Spleen (tissue), 7 donors: ENCODE measurements at regions not wholly inside any gene's neighbourhood (a gene's known extent, or its start where the extent isn't known, plus 50 kb on each side); places are given as distances from the start of the nearest gene placed in this dataset.

Experiments used
- POLR2A ChIP-seq, 3 donors: fragments of 450-650 bp; IDR thresholded peaks; one replicate each; pipeline ENCODE4 v1.5.1; 2017; ENCODE audit warnings: antibody characterized with exemption in 3 of 3, mild to moderate bottlenecking in 1 of 3
- POLR2AphosphoS5 ChIP-seq, 3 donors: sonication (generic); formaldehyde crosslinking; IDR thresholded peaks; one replicate each; pipeline ENCODE4 v1.5.1; 2017; ENCODE audit warnings: antibody characterized with exemption in 3 of 3
- TF ChIP-seq, protein P1 (sequence below), 11 experiments: fragments of 200-600 bp in 7 of 11; fragments of 450-650 bp in 4 of 11; sonication (generic) in 4 of 11; IDR thresholded peaks in 8 of 11; conservative IDR thresholded peaks in 3 of 11; 1 replicate in 7 of 11; 2 replicates in 4 of 11; pipeline versions ENCODE4 v1.4.0 to v1.8.0; 2016 to 2021; ENCODE audit warnings: antibody characterized with exemption in 11 of 11, inconsistent platforms in 4 of 11, mild to moderate bottlenecking in 1 of 11
- donor health status: DM: no; HTN: no; CAD: no; lungs with moderate emphysema.
- donor health status: DM: no; HTN: no; CAD: no.
- donor health status: DM: no; HTN: no; CAD: no.

DNA sequence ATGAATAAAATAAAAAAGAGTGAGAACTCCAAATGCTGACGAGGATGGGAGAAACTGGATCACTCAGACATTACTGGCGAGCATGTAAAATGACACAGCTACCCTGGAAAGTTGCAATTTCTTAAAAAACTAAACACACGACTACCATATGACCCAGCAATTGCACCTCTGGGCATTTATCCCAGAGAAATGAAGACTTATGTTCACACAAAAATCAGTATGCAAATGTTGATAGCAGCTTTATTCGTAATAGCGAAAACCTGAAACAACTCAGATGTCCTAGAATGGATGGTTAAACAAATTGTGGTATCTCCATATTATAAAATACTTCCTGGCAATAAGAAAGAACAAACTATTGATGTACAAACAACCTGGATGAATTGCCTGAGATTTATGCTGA lies 357.2 kb upstream of the ASIC2 start:
- TF ChIP-seq, protein P1, sequence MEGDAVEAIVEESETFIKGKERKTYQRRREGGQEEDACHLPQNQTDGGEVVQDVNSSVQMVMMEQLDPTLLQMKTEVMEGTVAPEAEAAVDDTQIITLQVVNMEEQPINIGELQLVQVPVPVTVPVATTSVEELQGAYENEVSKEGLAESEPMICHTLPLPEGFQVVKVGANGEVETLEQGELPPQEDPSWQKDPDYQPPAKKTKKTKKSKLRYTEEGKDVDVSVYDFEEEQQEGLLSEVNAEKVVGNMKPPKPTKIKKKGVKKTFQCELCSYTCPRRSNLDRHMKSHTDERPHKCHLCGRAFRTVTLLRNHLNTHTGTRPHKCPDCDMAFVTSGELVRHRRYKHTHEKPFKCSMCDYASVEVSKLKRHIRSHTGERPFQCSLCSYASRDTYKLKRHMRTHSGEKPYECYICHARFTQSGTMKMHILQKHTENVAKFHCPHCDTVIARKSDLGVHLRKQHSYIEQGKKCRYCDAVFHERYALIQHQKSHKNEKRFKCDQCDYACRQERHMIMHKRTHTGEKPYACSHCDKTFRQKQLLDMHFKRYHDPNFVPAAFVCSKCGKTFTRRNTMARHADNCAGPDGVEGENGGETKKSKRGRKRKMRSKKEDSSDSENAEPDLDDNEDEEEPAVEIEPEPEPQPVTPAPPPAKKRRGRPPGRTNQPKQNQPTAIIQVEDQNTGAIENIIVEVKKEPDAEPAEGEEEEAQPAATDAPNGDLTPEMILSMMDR (IDR thresholded peaks at IDR 0.05 in 8 of 11, conservative IDR thresholded peaks at IDR 0.05 in 3 of 11): no peak
- TF ChIP-seq POLR2A (IDR thresholded peaks at IDR 0.05) (no peak), POLR2AphosphoS5 (IDR thresholded peaks at IDR 0.05) (no peak)
